Right lobe of liver (tissue), 6 donors: ENCODE measurements at regions not wholly inside any gene's neighbourhood (a gene's known extent, or its start where the extent isn't known, plus 50 kb on each side); places are given as distances from the start of the nearest gene placed in this dataset.
A peak's percentile ranks its signal among the peaks of the same experiment; 100 is the strongest.

Experiments
- ATAC-seq, 4 donors: fragments of 200-7000 bp; cut with Tn5 transposase; one replicate each; pipeline ENCODE4 v1.9.1; 2020; ENCODE audit warnings: mild to moderate bottlenecking in 4 of 4, moderate library complexity in 4 of 4
- DNase-seq, 3 donors: peaks; one replicate each; pipeline ENCODE4 v3.0.0-alpha.2; 2020
- H3K27ac ChIP-seq, 3 donors: fragments of 200-600 bp; one replicate each; pipeline ENCODE4 v1.8.0; 2022
- H3K27me3 ChIP-seq, 2 donors: fragments of 200-600 bp; one replicate each; pipeline ENCODE4 v1.8.0; 2022
- H3K36me3 ChIP-seq, 4 donors: fragments of 200-600 bp; sonication (generic) in 1 of 4; one replicate each; pipeline versions ENCODE4 v1.5.1 to v1.8.0; 2017 to 2022; ENCODE audit warnings: control low read depth in 1 of 4
- H3K4me1 ChIP-seq, 4 donors: fragments of 200-600 bp; sonication (generic) in 1 of 4; one replicate each; pipeline versions ENCODE4 v1.5.1 to v1.8.0; 2017 to 2022; ENCODE audit warnings: control low read depth in 1 of 4
- H3K4me3 ChIP-seq, 3 donors: fragments of 200-600 bp; one replicate each; pipeline ENCODE4 v1.8.0; 2022
- H3K9me3 ChIP-seq, 4 donors: fragments of 200-600 bp; sonication (generic) in 1 of 4; one replicate each; pipeline versions ENCODE4 v1.5.1 to v1.8.0; 2017 to 2022; ENCODE audit warnings: control low read depth in 1 of 4
- CTCF ChIP-seq, 4 donors: fragments of 200-600 bp in 3 of 4; fragments of 450-650 bp in 1 of 4; IDR thresholded peaks; one replicate each; pipeline versions ENCODE4 v1.5.1 to v1.8.0; 2016 to 2022; ENCODE audit warnings: antibody characterized with exemption in 4 of 4, mild to moderate bottlenecking in 2 of 4
- POLR2A ChIP-seq: fragments of 450-650 bp; IDR thresholded peaks from one replicate; pipeline ENCODE4 v1.6.1; 2017; ENCODE audit warnings: antibody characterized with exemption, mild to moderate bottlenecking
- WGBS: methylation state at CpG from one replicate; pipeline ENCODE4 v1.1.6; 2018; ENCODE audit warnings: low coverage, low lambda C conversion rate; ENCODE audit not compliant: insufficient coverage; ENCODE audit errors: missing lambda C conversion rate; 5-methylcytosine and 5-hydroxymethylcytosine counted together
- intact Hi-C, 2 donors: fragments of 100-400 bp; cut with DNase I; formaldehyde crosslinking; loops; one replicate each; pipeline versions ENCODE4 v1.11.2 to v1.14.1; 2022
- donor health status: DM: no; HTN: yes; CAD: no.
- donor health status: DM: no; HTN: no; CAD: no.
- donor health status: DM: no; HTN: no; CAD: no.
- donor health status: DM: no; HTN: yes; CAD: no.
- donor health status: DM: no; HTN: yes; CAD: no.

- peaks cover 0 to 7% of the 10 kb centered on the region in 2 donors for H3K27me3 ChIP-seq
- no peak overlapping the region for H3K4me3 ChIP-seq
- no peaks in the 10 kb centered on the region for H3K36me3 ChIP-seq
- H3K27ac ChIP-seq, result no peak overlapping the region
- no peak for TF ChIP-seq POLR2A
- TF ChIP-seq CTCF (IDR thresholded peaks at IDR 0.05), result no peak
- H3K9me3 ChIP-seq, result no peaks in the 10 kb centered on the region
- WGBS, result 32% methylated on average over 2 of the region's 2 CpGs
- no peaks in the 10 kb centered on the region for H3K4me1 ChIP-seq
- intact Hi-C loops, result no loop called here
- no peak for ATAC-seq
- no peak for DNase-seq
Observed at GRCh38 chr13:85333506-85334020, 465.7 kb downstream of the SLITRK6 start.

- no peak for DNase-seq
Observed at GRCh38 chr13:85332615-85333014, 466.6 kb downstream of the SLITRK6 start.

GRCh38 chr13:85321734-85322133 is 477.5 kb downstream of the SLITRK6 start:
- TF ChIP-seq POLR2A (no peak), CTCF (IDR thresholded peaks at IDR 0.05) (no peak)
- Histone ChIP-seq H3K27ac (no peak overlapping the region), H3K4me3 (no peak overlapping the region), H3K36me3 (no peaks in the 10 kb centered on the region), H3K27me3 (no peaks in the 10 kb centered on the region), H3K4me1 (no peaks in the 10 kb centered on the region), H3K9me3 (no peaks in the 10 kb centered on the region)
- intact Hi-C loops, result no loop called here
- no peak for DNase-seq
- no peak for ATAC-seq

More at GRCh38 chr13:85332615-85333014, 466.6 kb downstream of the SLITRK6 start:
- Histone ChIP-seq H3K4me1 (no peaks in the 10 kb centered on the region), H3K36me3 (no peaks in the 10 kb centered on the region), H3K27me3 (peaks cover 0 to 7% of the 10 kb centered on the region in 2 donors), H3K4me3 (no peak overlapping the region), H3K9me3 (no peaks in the 10 kb centered on the region), H3K27ac (no peak overlapping the region)
- TF ChIP-seq CTCF (IDR thresholded peaks at IDR 0.05), result no peak
- TF ChIP-seq POLR2A, result no peak
- ATAC-seq, result peak; percentile 54 to 92 (median 74)
- WGBS, result 79% methylated on average over 2 of the region's 2 CpGs
- intact Hi-C loops, result no loop called here

- TF ChIP-seq CTCF (IDR thresholded peaks at IDR 0.05) (no peak), POLR2A (no peak)
- H3K4me1 ChIP-seq, result no peaks in the 10 kb centered on the region
- H3K27ac ChIP-seq, result no peak overlapping the region
- H3K4me3 ChIP-seq, result no peak overlapping the region
- H3K27me3 ChIP-seq, result no peaks in the 10 kb centered on the region
- no peak for DNase-seq
- ATAC-seq, result no peak
- 50% methylated on average over 1 of the region's 1 CpG for WGBS
- no peaks in the 10 kb centered on the region for H3K9me3 ChIP-seq
- intact Hi-C loops, result no loop called here
- H3K36me3 ChIP-seq, result no peaks in the 10 kb centered on the region
Observed at GRCh38 chr13:85317781-85318180, 481.4 kb downstream of the SLITRK6 start.

- H3K4me3 ChIP-seq, result no peak overlapping the region
Observed at GRCh38 chr13:85316506-85317025, 482.7 kb downstream of the SLITRK6 start.

More at GRCh38 chr13:85316506-85317025, 482.7 kb downstream of the SLITRK6 start:
- Histone ChIP-seq H3K36me3 (no peaks in the 10 kb centered on the region), H3K27ac (no peak overlapping the region), H3K4me1 (no peaks in the 10 kb centered on the region), H3K27me3 (no peaks in the 10 kb centered on the region), H3K9me3 (no peaks in the 10 kb centered on the region)
- TF ChIP-seq POLR2A (no peak), CTCF (IDR thresholded peaks at IDR 0.05) (no peak)
- ATAC-seq (no peak), DNase-seq (no peak)
- WGBS, result 48% methylated on average over 6 of the region's 6 CpGs
- intact Hi-C loops, result no loop called here
